ENCODE measurements at regions not wholly inside any gene's neighbourhood (a gene's known extent, or its start where the extent isn't known, plus 50 kb on each side); places are given as distances from the start of the nearest gene placed in this dataset.

DNA sequence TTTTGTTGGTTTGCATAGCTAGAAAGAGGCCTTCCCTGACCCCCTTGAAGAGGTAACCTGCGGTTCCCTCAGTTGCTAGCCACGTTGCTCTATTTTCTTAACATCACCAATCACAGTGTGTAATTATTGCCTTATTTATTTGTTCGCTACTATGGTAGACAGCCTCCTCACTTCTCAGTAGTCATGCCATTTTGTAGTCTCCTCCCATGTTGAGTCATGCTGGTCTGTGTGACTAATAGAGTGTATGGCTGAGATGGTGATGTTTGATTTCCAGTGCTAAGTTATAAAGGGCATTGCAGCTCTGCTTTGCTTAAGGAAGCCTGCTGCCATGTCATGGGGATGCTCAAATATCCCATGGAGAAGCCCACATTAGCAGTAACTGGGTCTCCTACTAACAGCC, 236.6 kb upstream of the CHD6 start:
- H3K4me3 ChIP-seq (ENCODE audit: low read depth, low read length) = no peak overlapping the region
- no peak for DNase-seq (ENCODE audit: low read depth)
- TF ChIP-seq, protein P1, sequence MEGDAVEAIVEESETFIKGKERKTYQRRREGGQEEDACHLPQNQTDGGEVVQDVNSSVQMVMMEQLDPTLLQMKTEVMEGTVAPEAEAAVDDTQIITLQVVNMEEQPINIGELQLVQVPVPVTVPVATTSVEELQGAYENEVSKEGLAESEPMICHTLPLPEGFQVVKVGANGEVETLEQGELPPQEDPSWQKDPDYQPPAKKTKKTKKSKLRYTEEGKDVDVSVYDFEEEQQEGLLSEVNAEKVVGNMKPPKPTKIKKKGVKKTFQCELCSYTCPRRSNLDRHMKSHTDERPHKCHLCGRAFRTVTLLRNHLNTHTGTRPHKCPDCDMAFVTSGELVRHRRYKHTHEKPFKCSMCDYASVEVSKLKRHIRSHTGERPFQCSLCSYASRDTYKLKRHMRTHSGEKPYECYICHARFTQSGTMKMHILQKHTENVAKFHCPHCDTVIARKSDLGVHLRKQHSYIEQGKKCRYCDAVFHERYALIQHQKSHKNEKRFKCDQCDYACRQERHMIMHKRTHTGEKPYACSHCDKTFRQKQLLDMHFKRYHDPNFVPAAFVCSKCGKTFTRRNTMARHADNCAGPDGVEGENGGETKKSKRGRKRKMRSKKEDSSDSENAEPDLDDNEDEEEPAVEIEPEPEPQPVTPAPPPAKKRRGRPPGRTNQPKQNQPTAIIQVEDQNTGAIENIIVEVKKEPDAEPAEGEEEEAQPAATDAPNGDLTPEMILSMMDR (conservative IDR thresholded peaks at IDR 0.05; ENCODE audit: low read depth, low read length) = no peak

DNA sequence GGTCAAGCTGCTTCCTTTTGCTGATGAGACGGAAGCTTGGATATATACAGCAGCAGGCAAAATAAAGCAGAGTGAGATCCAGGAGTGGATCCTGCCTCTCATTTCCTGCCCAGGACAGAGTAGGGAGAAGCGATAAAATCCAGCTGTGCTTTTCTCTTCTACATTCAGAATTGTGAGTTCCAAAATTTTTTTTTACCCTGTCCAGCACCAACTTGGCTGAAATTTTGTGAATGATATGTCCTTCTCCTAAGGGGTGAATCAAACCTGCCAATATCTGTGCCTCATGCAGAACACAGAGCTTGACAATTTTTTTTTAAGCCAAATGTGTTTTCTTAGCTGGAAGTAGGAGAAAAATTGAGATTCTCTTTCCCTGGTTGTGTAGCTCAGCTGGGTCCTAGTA, 235.6 kb upstream of the CHD6 start:
- TF ChIP-seq, protein P1 (conservative IDR thresholded peaks at IDR 0.05; ENCODE audit: low read depth, low read length) = no peak
- no peak overlapping the region for H3K4me3 ChIP-seq (ENCODE audit: low read depth, low read length)
- no peak for DNase-seq (ENCODE audit: low read depth)

- DNase-seq (ENCODE audit: low read depth) = no peak
- TF ChIP-seq, protein P1 (conservative IDR thresholded peaks at IDR 0.05; ENCODE audit: low read depth, low read length) = no peak
Observed at GRCh38 chr20:41848180-41848579, 230.0 kb upstream of the CHD6 start.

DNA sequence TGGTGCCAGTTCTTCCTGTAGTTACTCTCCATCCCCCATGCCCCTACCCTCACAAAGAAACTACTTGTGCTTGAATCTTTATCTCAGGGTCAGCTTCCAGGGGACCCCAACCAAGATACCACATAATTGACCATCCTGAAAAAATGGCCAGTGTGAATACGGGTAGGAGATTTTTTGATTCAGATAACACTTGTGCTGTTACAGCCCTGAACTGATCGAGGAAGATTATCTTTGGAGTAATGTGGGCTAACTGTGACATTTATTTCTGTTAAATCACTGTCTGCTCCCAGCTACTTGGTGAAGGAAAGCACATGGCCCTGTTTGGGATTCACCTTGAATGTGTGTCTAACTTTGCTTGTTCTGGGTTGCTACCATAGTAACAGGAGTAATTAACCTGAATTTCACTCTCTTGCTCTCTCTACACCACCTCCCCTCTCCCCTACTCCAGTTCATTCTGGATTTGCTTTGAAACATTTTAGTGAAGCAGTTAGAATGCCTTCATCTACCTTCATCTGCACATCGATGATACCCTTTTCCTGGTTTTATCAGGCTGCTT, 219.6 kb upstream of the CHD6 start:
- no peak overlapping the region for H3K4me3 ChIP-seq (ENCODE audit: low read depth, low read length)
- TF ChIP-seq, protein P1 (conservative IDR thresholded peaks at IDR 0.05; ENCODE audit: low read depth, low read length) = no peak
- DNase-seq (ENCODE audit: low read depth) = no peak

More at GRCh38 chr20:41848180-41848579, 230.0 kb upstream of the CHD6 start:
- H3K4me3 ChIP-seq (ENCODE audit: low read depth, low read length) = no peak overlapping the region

DNA sequence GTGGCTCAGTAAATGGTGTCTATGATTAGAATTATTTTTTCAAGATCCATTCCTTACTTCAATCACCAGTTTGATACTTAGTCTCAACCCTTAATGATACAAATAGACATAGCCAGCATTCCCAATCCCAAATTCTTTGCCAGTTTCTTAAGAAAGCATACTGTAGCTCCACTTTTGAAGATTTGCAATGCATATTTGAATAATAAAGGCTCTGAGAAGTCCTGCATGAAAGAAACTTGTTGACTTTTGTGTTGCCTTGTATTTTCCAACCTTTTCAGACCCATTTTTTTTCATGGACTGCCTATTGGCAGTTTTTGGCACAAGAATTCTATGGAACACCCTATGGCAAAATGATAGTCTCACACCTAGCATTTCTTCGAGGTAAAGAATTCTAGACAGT, 215.6 kb upstream of the CHD6 start:
- DNase-seq (ENCODE audit: low read depth) = no peak
- TF ChIP-seq, protein P1 (conservative IDR thresholded peaks at IDR 0.05; ENCODE audit: low read depth, low read length) = no peak
- no peak overlapping the region for H3K4me3 ChIP-seq (ENCODE audit: low read depth, low read length)

- no peak overlapping the region for H3K4me3 ChIP-seq (ENCODE audit: low read depth, low read length)
- no peak for DNase-seq (ENCODE audit: low read depth)
- TF ChIP-seq, protein P1 (conservative IDR thresholded peaks at IDR 0.05; ENCODE audit: low read depth, low read length) = no peak
Observed at GRCh38 chr20:41830702-41831101, 212.5 kb upstream of the CHD6 start.

- TF ChIP-seq, protein P1 (conservative IDR thresholded peaks at IDR 0.05; ENCODE audit: low read depth, low read length) = no peak
- no peak overlapping the region for H3K4me3 ChIP-seq (ENCODE audit: low read depth, low read length)
- DNase-seq (ENCODE audit: low read depth) = no peak
Observed at GRCh38 chr20:41819436-41819835, 201.3 kb upstream of the CHD6 start.

Data from choroid plexus epithelial cell (primary cell).